Inflammatory macrophage (primary cell): ENCODE measurements at regions not wholly inside any gene's neighbourhood (a gene's known extent, or its start where the extent isn't known, plus 50 kb on each side); places are given as distances from the start of the nearest gene placed in this dataset.
A peak's percentile ranks its signal among the peaks of the same experiment; 100 is the strongest.
"Not testable (repeated sequence)": the region's sequence is repeated elsewhere in the genome, so short reads cannot be mapped to it uniquely, and the experiment has no call there.

Source experiments
- DNase-seq, 2 donors: peaks; one replicate each; pipeline ENCODE4 v3.0.0-alpha.2; 2020 to 2022

- no peak for DNase-seq
Observed at GRCh38 chr1:31510853-31511789, 65.2 kb upstream of the TINAGL1 start.

GRCh38 chr1:31511848-31512615, 64.3 kb upstream of the TINAGL1 start:
- no peak for DNase-seq

- no peak for DNase-seq
Observed at GRCh38 chr1:31514117-31514516, 62.2 kb upstream of the TINAGL1 start.

DNA sequence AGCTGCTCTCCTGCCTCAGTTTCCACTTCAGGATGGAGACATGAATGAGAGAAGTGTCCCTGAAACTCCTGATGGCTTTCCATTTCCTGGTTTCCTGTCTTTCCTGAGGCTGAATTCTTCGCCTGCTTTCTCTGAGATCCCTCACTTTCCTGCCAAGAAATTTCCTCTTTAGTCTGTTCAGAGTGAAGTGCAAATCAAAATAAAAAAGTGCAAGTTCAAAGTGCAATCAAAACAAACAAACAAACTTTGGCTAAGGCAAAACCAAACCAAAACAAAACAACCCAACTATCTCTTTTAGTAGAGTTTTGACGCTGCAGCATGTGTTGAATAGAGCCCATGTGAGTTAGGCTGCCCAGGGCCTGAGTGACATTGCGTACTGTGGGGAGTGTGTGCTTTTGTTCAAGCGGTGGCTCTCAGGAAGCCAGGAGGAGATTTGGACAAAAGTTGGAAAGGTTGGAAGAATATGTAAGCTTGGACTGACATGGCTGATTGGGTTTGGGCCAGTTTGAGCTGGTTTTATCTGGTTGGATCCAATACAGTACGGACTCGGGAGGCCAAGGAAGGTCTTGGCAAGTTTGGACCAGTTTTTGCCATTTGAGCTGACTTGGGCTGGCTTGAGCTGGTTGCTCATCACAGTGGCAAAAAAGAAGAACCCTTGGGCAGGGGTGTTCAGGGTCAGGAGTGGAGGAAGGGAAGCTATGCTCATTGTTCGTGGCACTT, 61.1 kb upstream of the TINAGL1 start:
- peak in 1 of 2 donors; percentile 22 for DNase-seq

GRCh38 chr1:31515936-31516335, 60.4 kb upstream of the TINAGL1 start:
- DNase-seq, result no peak

- no peak for DNase-seq
Observed at GRCh38 chr1:31517301-31517700, 59.0 kb upstream of the TINAGL1 start.

DNA sequence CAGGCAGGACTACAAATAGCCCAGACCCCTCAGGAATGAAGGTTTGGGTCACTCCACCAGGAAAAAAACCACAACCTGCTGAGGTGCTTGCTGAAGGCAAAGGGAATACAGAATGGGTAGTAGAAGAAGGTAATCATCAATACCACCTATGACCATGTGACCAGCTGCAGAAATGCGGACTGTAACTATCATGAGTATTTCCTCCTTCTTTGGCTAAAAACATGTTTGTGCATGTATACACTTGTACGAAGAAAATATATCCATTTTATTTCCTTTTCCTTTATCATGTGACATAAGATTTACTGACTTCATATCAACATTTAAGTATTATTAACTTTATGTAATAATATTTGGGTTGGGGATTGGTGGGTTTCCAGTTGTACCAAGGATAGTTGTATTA, 58.3 kb upstream of the TINAGL1 start:
- not testable (repeated sequence) for DNase-seq

GRCh38 chr1:31521761-31522555, 54.4 kb upstream of the TINAGL1 start:
- peak; percentile 72 to 75 for DNase-seq

DNA sequence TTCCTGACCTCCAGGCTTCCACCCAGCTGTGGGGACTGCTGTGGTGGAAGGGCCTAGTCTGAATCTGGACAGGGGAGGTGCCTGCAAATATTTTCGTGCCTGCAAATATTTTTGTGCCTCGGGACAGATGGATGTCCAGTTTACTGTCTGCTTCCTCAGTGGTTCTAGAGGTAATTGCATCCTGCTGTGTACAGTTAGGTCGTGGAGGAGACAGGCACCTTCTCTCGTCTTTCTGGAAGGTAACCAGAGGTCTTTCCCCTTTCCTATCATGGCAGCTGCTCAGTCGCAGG, 53.8 kb upstream of the TINAGL1 start:
- DNase-seq, result no peak

GRCh38 chr1:31523012-31523411, 53.3 kb upstream of the TINAGL1 start:
- no peak for DNase-seq

DNA sequence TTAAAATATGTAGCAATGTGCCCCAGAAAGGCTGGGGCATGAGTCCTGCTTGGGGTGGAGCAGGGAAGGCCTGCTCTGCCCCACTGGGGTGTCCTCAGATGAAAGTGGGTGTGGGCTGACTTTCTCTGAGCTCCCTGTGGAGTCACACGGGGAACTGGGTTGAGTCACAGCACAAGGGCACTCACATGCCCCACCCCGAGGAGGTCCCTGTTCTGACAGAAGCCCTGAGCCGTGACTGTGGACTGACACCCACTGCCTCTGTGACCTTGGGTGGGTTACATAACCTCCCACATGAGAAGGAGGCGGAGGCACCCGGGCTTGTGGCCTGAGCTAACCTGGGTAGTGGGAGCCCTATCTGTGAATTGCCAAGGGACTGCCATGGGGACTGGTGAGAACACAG, 52.5 kb upstream of the TINAGL1 start:
- peak; percentile 99 to 100 for DNase-seq

GRCh38 chr1:31524186-31524901, 52.0 kb upstream of the TINAGL1 start:
- peak; percentile 85 to 95 for DNase-seq
